ENCODE measurements at regions not wholly inside any gene's neighbourhood (a gene's known extent, or its start where the extent isn't known, plus 50 kb on each side); places are given as distances from the start of the nearest gene placed in this dataset.

DNA sequence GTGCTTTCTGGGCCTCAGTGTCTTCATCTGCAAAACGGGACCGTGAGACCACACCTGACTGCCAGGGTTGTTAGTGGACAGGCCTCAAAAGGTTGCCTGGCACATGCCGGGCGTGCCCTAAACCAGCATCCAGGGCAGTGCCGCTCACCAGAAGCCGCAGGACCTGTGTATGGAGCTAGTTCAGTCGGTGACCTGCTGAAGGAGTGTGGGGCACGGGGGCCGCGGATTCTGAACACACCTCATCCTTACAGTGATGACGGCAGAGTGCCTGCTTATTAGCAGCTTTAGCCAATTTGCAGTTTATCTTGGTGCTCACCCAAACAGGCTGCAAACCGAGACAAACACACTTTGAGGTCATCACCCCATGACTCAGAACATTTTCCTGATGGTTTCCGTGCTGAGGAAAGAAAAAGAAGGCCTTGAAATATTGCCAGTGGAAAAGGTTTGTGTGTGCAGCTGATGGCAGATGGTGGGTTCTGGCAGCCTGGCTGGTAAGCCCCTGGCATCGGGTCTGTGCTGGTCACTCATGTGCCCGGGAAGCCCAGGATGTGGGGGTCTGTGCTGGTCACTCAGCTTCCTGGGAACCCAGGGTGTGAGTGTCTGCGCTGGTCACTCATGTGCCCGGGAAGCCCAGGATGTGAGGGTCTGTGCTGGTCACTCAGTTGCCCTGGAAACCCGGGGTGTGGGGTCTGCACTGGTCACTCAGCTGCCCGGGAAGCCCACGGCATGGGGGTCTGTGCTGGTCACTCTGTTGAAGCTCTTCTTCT, 153.8 kb downstream of the ERMARD start:
- H3K27ac ChIP-seq: no peak overlapping the region
- no peaks in the 10 kb centered on the region for H3K9me3 ChIP-seq (ENCODE audit: control insufficient read depth, low read length)
- TF ChIP-seq, protein P1, sequence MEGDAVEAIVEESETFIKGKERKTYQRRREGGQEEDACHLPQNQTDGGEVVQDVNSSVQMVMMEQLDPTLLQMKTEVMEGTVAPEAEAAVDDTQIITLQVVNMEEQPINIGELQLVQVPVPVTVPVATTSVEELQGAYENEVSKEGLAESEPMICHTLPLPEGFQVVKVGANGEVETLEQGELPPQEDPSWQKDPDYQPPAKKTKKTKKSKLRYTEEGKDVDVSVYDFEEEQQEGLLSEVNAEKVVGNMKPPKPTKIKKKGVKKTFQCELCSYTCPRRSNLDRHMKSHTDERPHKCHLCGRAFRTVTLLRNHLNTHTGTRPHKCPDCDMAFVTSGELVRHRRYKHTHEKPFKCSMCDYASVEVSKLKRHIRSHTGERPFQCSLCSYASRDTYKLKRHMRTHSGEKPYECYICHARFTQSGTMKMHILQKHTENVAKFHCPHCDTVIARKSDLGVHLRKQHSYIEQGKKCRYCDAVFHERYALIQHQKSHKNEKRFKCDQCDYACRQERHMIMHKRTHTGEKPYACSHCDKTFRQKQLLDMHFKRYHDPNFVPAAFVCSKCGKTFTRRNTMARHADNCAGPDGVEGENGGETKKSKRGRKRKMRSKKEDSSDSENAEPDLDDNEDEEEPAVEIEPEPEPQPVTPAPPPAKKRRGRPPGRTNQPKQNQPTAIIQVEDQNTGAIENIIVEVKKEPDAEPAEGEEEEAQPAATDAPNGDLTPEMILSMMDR (IDR thresholded peaks at IDR 0.05): no peak
- H2AFZ ChIP-seq: no peak overlapping the region
- H3K4me2 ChIP-seq (ENCODE audit: low read length): no peak overlapping the region
- no peaks in the 10 kb centered on the region for H3K79me2 ChIP-seq
- H3K9ac ChIP-seq: no peak overlapping the region
- H3K4me3 ChIP-seq (ENCODE audit: low read depth, low read length): no peak overlapping the region
- H3K4me1 ChIP-seq: no peaks in the 10 kb centered on the region
- no peaks in the 10 kb centered on the region for H3K27me3 ChIP-seq (ENCODE audit: control insufficient read depth, insufficient read depth, low read length)
- no peaks in the 10 kb centered on the region for H3K36me3 ChIP-seq (ENCODE audit: control insufficient read depth, insufficient read depth, low read length)

DNA sequence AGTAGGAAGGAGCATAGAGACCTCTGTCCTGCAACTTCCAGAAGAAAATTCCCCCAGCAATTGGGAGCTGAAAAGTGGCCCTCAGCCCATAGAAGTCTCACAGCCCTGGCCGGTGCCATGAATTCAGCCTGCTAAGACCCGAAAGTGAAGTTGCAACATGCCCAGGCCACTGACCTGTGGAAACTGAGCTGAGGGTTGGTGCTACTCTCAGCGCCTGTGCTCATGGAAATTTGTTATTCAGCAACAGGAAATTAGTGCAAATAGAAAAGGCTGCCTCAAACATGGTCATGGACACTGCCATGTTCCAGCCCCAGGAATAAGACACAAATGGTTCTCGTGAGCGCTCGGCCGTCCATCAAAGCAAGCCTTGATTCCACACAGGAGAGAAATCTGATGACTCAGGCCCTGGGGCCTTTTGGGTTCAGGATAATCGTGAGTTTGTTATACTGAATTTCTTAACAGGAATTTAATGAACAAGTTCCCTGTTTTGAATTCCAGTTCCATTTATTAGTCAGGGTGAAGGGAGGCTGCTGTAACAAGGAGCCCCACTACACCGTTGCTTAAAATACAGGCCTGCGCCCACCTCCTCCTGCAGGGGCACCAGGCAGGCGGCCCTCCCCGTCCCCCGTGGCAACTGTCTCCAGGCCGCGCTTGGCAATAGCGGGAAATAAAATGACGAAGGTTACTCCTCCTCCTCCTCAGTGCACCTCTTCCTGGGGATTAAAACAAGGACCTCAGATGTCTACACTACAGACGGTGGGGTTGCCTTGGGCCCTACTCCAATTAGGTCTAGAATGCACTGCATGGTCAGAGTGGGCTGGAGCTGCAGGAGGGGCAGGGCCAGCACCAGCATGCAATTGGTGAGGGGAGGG, 152.9 kb downstream of the ERMARD start:
- Histone ChIP-seq H3K27me3 (ENCODE audit: control insufficient read depth, insufficient read depth, low read length) (no peaks in the 10 kb centered on the region), H3K9ac (no peak overlapping the region), H3K4me1 (no peaks in the 10 kb centered on the region), H3K36me3 (ENCODE audit: control insufficient read depth, insufficient read depth, low read length) (no peaks in the 10 kb centered on the region), H3K4me2 (ENCODE audit: low read length) (no peak overlapping the region), H3K9me3 (ENCODE audit: control insufficient read depth, low read length) (no peaks in the 10 kb centered on the region), H3K4me3 (ENCODE audit: low read depth, low read length) (no peak overlapping the region), H3K79me2 (no peaks in the 10 kb centered on the region), H2AFZ (no peak overlapping the region), H3K27ac (no peak overlapping the region)
- TF ChIP-seq, protein P1 (IDR thresholded peaks at IDR 0.05): no peak

DNA sequence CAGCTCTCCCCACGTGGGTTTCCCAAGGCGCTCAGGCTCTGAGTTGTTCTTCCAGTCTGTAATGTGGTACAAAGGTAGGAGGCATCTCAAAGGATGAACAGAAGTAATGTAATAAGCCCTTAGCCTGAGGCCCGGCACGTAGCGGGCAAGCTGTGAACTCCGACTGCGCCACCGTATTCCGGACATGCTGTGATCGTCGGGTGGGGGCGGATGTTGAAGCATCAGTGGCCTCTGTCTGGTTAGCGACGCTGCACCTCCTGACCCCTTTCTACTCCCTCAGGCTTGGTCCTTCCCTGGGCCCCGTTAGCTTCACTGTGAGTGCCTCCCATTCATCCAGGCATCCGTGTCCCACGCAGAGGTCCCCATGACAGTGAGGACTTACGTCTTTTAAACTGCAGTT, 151.7 kb downstream of the ERMARD start:
- Histone ChIP-seq H2AFZ (no peak overlapping the region), H3K9ac (no peak overlapping the region), H3K27ac (no peak overlapping the region), H3K36me3 (ENCODE audit: control insufficient read depth, insufficient read depth, low read length) (no peaks in the 10 kb centered on the region), H3K27me3 (ENCODE audit: control insufficient read depth, insufficient read depth, low read length) (no peaks in the 10 kb centered on the region), H3K4me1 (no peaks in the 10 kb centered on the region), H3K79me2 (no peaks in the 10 kb centered on the region), H3K4me3 (ENCODE audit: low read depth, low read length) (no peak overlapping the region), H3K9me3 (ENCODE audit: control insufficient read depth, low read length) (no peaks in the 10 kb centered on the region), H3K4me2 (ENCODE audit: low read length) (no peak overlapping the region)
- TF ChIP-seq, protein P1 (IDR thresholded peaks at IDR 0.05): no peak

DNA sequence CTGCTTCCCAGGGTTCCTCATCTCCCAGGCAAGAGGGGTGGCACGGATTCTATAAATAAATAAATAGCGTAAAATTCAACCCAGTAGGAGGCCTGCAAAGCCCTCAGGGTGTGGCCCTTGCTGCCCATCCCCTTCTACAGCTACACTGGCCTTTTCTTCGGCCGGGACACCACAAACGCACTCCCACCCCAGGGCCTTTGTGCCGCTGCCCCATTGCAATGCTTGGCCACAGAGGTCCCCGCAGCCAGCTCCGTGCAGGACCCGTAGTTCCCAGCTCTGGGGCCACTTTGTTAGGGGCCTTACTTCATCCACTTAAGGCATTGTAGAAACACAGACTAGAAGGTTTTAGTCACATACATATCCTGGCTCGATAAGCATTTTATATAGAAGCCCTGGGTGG, 151.2 kb downstream of the ERMARD start:
- Histone ChIP-seq H3K36me3 (ENCODE audit: control insufficient read depth, insufficient read depth, low read length) (no peaks in the 10 kb centered on the region), H3K4me2 (ENCODE audit: low read length) (no peak overlapping the region), H3K4me3 (ENCODE audit: low read depth, low read length) (no peak overlapping the region), H3K79me2 (no peaks in the 10 kb centered on the region), H3K27me3 (ENCODE audit: control insufficient read depth, insufficient read depth, low read length) (no peaks in the 10 kb centered on the region), H3K27ac (no peak overlapping the region), H3K9ac (no peak overlapping the region), H2AFZ (no peak overlapping the region), H3K9me3 (ENCODE audit: control insufficient read depth, low read length) (no peaks in the 10 kb centered on the region), H3K4me1 (no peaks in the 10 kb centered on the region)
- TF ChIP-seq, protein P1 (IDR thresholded peaks at IDR 0.05): no peak
